Superior temporal gyrus (tissue), 1 donor: ENCODE measurements at regions not wholly inside any gene's neighbourhood (a gene's known extent, or its start where the extent isn't known, plus 50 kb on each side); places are given as distances from the start of the nearest gene placed in this dataset.
"Not testable (repeated sequence)": the region's sequence is repeated elsewhere in the genome, so short reads cannot be mapped to it uniquely, and the experiment has no call there.

Source experiments
- DNase-seq: peaks from one replicate; pipeline ENCODE4 v3.0.0-alpha.2; 2016; ENCODE audit errors: extremely low spot score

DNA sequence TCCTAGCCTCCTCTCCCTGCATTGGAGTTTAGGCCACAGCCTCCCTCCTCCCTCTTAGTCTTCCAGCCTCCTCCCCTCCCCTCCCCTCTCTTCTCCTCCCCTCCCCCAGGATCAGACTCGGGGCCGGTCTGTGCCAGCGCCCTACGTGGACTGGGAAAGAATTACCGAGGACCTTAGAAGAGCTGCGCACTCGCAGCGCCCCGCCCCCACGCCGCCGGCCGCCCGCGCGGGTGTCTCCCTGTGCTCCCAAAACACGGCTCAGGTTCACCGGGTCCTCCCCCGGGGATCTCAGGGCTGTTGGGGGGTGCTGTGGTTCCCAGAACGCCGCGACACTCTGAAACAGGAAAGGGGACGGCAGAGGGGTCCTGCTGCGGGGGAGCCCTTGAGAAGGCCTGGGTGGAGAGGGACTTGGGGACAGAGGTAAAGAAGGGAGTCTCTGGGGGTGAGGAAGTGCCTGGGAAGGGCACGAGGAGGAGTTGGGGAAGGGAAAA is 122.3 kb upstream of the TBL1X start:
- peak; percentile 68 for DNase-seq

DNA sequence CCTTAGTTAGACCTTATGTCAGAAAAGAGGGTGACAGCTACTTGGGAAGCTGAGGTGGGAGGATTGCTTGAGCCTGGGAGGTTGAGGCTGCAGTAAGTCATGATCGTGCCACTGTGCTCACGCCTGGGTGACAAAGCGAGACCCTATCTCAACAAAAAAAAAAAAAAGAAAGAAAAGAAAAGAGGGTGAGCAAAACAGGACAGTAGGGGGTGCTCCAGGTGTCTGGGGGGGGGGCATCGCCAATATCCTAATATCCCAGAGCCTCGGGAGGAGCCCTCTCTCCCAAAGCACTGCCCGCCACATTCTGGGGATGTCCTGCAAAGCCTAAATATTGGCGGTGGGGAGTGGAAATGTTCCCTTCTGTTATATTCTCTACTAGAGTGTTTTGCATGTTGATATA is 120.9 kb upstream of the TBL1X start:
- DNase-seq, result no peak

DNA sequence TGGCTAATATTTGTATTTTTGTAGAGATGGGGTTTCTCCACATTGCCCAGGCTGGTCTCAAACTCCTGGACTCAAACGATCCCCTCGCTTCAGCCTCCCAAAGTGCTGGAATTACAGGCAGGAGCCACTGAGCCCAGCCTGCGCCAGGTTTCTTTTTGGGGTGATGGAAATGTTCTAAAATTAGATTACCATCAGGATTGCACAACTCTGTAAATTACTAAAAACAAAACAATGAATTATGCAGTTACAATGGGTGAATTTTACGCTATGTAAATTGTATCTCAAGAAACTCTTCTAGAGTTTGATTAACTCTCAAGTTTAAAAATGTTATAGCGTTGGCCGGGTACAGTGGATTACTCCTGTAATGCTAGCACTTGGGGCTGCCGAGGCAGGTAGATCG is 118.9 kb upstream of the TBL1X start:
- DNase-seq, result no peak

DNA sequence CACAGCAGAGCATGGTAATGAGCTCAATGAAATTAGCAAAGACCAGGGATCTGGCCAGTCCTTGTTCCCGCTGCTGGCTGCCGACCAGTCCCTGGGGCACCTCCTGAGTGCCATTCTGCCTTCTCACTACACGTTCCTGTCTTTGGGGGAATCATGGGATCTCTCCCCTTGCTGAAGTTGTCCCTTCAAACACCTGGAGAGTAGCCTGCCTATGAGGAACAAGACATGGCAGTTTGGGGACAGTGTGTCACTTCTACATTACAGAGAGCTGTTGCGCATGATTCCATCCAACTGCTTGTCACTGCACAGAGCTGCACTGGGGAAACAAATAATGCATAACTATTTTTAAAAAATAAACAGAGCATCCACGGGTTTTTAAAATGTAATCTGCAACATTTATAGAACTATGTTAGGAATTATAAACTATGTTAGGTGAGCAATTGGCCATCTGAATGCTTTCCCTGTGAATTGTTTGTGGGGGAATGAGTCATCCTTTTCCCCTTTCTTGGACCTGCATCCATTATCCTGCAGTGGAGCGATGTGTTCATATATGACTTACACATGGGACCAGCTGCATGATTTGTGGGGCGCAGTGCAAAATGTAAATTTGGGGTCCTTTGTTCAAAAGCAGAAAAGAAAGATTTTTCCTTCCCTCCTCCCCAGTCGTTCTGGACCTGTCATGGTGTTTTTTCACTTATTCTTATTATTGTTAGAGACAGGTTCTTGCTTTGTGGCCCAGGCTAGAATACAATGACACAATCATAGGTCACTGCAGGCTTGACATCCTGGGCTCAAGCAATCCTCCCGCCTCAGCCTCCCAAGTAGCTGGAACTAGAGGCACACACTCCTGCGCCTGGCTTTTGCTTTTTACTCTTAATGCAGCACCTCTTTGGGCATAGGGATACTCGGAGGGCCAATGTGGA is 115.0 kb upstream of the TBL1X start:
- DNase-seq, result no peak

DNA sequence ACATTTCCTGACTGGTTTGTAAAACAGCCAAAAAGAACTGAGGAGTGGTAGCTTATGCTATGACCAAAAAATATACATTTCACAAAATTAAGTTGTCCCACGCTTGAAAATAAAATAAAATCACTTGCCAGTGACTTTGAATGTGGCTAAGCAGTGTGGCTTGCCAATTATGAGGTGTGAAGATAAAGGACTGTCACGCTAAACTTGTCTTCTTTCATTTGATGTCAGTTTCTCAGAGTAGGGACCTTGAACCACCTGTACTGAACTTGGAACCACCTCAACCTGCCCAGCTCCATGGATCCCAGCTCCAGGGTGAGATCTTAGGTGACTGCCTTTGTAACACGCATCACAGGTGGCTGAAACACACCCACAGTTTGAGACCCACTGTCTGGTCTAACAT is 113.7 kb upstream of the TBL1X start:
- DNase-seq, result no peak

- no peak for DNase-seq
Measured at GRCh38 chrX:9352243-9352642, 112.6 kb upstream of the TBL1X start.

- no peak for DNase-seq
Measured at GRCh38 chrX:9352694-9353411, 112.0 kb upstream of the TBL1X start.

DNA sequence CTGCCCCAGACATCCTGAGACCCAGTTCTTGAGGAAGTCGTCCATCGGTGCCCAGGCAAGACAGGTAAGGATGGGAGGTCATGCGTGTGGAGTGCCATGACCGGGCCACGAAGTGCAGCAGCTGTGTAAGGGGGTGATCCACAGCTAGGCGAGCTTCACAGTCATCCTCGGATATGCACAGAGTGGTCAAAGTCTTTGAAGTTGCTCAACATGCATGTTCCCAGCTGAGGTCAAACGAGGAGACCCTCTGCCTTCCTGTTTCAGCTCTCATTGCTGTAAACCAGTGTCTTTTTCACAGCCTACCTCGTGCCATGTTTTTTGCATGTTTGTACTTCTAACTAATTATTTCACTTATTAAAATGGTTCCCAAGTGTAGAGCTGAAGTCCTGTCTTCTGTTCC is 109.9 kb upstream of the TBL1X start:
- no peak for DNase-seq

DNA sequence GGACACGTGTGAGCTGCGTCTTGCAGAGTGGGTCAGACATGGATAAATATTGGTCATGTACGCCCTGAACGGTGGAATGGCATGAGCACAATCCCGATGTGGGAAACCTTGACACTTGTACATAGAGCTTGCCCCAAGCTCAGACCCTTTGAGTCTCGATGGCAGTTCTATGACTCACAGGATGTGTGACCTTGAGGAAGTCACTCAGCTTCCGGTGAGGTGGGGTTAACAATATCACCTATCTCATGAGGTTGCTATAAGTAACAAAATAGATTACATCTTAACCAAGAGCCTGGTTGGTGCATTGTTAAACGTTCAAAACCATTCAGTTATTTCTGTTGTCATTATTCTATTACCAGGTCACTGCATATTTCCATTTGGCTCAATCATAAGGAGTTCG is 109.1 kb upstream of the TBL1X start:
- DNase-seq, result no peak

- no peak for DNase-seq
Measured at GRCh38 chrX:9356846-9357245, 108.0 kb upstream of the TBL1X start.

DNA sequence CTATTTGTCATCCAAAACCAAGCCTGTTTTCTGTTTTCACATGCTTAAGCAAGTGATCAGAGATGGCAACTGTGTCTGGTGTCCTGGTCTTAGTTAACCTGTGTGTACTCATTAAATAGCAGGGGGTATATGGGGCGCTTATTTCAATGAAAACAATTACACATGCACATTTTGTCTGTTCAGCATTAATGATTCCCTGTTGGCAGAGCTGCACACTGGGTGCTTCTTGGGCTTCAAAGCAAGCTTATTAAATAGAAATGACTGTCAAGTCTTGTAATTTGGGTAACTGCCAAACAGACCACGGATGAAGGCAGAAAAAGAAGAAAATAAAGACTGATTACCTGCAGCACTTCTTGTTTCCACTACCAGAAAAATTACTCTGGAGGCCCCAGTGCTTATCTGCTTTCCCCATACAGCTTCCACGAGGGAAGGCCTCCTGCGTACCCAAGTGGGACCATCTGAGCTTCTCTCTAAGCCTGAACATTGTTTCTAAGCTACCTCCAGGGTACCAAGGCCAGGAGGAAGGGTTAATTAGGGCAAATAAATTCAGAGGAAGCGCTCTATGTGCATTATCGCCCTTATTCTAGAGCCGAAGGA is 107.2 kb upstream of the TBL1X start:
- no peak for DNase-seq

GRCh38 chrX:9362363-9362928 is 102.4 kb upstream of the TBL1X start:
- DNase-seq, result no peak

GRCh38 chrX:9367421-9367820 is 97.4 kb upstream of the TBL1X start:
- no peak for DNase-seq

- no peak for DNase-seq
Measured at GRCh38 chrX:9368262-9368661, 96.6 kb upstream of the TBL1X start.

GRCh38 chrX:9369802-9370291 is 95.0 kb upstream of the TBL1X start:
- DNase-seq, result no peak

DNA sequence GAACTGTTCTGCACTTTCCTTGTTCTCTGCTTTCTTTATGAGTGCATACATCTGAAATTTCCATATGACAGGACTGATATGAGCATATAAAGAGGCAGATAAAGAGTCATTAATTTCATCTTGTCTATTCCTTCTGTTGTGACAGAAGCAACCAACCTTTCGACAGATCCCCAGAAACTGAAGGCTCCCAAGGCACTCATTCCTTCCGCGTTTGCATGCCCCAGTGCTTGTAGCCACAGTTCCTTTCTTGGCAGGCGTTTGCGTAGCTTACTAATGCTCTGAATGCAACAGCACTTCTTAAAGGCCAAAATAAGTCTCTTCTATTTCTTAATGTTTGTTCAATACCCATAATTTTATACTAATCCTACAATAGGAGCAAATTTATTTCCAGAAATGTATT is 94.0 kb upstream of the TBL1X start:
- DNase-seq, result no peak

- no peak for DNase-seq
Measured at GRCh38 chrX:9372866-9373265, 92.0 kb upstream of the TBL1X start.

DNA sequence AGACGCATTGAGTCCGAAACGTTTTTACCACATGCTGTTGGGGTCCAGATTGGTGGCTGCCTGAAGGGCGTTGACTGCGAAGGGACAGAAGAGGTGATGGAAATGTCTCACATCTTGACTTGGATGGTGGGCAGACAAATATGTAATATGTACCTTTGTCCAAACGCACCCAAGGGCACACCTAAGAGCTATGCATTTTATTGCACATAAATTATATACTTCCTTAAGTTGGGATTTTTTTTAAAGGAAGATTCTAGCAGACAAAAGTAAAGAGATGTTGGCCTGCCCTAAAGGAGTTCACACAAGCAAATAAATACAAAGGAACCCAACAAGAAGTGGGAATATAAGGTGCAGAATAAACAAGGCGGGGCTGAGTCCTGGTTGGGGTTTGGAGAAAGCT is 91.1 kb upstream of the TBL1X start:
- no peak for DNase-seq

DNA sequence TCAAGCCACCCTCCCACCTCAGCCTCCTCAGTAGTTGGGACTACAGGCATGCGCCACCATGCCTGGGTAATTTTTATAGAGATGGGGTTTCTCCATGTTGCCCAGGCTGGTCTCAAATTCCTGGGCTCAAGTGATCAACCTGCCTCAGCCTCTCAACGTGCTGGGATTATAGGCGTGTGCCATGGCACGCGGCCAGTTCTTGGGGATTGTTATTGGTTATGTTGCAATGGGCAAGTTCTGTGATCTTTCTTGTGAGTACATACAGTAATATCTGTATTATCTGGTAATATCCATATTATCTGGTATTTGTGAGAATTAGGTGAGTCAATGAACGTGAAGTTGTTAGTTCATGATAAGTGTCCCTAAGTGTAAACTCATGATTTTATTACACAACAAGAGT is 90.3 kb upstream of the TBL1X start:
- no peak for DNase-seq

- DNase-seq, result no peak
Measured at GRCh38 chrX:9376111-9376510, 88.7 kb upstream of the TBL1X start.

DNA sequence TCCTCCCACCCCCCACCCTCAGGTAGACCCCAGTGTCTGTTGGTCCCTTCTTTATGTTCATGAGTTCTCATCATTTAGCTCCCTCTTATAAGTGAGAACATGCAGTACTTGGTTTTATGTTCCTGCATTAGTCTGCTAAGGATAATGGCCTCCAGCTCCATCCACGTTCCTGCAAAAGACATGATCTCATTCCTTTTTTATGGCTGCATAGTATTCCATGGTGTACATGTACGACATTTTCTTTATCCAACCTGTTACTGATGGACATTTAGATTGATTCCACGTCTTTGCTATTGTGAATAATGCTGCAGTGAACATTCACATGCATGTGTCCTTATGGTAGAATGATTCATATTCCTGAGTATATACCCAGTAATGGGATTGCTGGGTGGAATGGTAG is 87.6 kb upstream of the TBL1X start:
- not testable (repeated sequence) for DNase-seq
